GM18909 (cell line): ENCODE measurements at regions not wholly inside any gene's neighbourhood (a gene's known extent, or its start where the extent isn't known, plus 50 kb on each side); places are given as distances from the start of the nearest gene placed in this dataset.

Experiments
- ATAC-seq: cut with Tn5 transposase; IDR thresholded peaks from one replicate; pipeline ENCODE4 v1.9.1; 2021; ENCODE audit warnings: mild to moderate bottlenecking; ENCODE audit not compliant: unreplicated experiment, poor library complexity

GRCh38 chr18:73879328-73879727, 268.3 kb downstream of the FBXO15 start:
- ATAC-seq, result no peak

- ATAC-seq, result no peak
These were observed 278.5 kb downstream of the FBXO15 start for GRCh38 chr18:73869182-73869581.

DNA sequence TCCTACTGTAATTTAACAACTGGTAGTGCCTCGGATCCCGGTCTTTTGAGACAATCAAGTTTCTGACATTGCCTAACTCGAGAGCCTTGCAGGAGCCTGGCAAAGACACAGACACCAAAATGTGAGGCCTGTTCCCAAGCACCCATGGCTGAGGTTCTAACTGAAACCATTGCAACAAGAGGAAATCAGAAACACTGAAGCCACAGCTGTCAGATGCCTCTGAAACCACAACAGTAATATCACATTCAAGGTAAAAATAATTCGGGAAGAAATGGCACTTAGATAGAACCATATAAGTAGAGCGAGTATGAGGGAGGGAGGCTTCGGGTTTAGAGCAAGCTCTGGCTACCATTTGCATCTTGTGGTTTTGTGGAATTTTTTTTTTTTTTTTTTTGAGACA, 285.9 kb downstream of the FBXO15 start:
- ATAC-seq, result no peak

GRCh38 chr18:73859837-73860397, 287.7 kb downstream of the FBXO15 start:
- no peak for ATAC-seq

DNA sequence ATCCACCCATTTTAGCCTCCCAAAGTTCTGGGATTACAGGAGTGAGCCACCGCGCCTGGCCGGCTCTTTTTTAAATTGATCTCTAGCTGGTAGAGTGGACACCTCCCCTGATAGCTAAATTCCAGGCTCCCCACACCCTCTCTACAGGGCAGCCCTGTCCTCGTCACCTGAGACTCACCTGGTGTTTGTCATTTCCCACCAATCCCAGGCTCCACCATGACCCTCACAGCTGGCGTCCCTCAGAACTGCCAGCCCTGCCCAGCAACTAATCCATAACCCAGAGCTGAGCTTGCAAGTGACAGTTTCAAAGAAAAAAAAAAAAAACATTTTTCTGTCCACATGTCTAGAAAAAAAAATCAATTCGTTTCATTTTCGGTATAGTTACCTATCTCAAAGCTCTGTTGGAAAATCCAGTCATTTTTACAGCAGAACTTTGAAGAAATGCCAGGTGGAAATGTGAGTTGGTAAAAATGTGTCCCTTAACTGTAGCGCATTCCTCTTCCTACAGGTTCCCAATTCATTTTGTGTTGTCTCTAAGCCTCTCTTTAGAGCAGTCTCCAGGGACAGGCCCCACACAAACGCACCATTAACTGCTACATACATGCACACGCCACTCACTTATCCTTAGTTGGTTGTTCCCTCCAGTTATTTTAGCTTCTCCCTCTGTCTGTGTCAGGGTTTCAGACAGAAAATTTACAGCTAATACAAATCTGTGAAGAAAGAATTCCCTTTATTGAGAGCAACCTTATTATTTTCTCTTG, 294.7 kb downstream of the FBXO15 start:
- no peak for ATAC-seq

GRCh38 chr18:73850782-73851181, 296.9 kb downstream of the FBXO15 start:
- no peak for ATAC-seq

DNA sequence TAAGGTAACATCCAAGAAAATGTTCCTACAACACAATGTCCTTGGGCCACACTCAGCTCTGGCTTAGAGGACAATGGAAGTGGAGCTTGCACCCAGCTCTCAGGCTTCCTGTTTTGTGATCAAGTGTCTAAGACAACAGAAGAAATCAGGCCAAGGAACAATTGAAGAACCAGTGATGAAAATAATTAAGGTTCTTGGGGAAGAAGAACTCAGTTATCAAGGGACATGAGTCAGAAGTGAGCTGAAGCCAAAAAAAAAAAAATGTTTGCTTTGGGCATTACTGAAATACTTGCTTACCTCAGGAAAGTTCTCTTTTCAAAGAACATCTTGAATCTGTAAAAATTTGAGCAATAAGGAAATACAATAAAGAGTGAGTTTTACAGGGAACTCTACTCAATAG, 299.0 kb downstream of the FBXO15 start:
- no peak for ATAC-seq

DNA sequence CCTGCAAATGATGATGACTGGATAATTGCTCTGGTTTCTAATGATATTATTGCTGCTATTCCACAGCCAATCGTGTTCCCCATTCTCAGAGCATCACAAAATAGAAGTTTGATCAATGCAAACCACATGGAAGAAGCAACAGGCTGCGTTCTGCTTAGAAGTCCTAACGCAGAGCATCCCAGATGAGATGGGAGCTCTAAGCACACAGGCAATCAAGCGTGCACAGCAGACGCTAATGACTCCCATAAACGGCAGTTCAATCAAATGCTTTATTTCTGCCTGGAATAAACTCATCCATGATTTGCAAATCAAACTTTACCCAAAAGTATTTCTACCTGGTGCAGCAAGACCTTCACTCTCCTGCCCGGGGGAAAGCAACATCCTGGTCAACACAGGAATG, 304.2 kb downstream of the FBXO15 start:
- ATAC-seq, result no peak

DNA sequence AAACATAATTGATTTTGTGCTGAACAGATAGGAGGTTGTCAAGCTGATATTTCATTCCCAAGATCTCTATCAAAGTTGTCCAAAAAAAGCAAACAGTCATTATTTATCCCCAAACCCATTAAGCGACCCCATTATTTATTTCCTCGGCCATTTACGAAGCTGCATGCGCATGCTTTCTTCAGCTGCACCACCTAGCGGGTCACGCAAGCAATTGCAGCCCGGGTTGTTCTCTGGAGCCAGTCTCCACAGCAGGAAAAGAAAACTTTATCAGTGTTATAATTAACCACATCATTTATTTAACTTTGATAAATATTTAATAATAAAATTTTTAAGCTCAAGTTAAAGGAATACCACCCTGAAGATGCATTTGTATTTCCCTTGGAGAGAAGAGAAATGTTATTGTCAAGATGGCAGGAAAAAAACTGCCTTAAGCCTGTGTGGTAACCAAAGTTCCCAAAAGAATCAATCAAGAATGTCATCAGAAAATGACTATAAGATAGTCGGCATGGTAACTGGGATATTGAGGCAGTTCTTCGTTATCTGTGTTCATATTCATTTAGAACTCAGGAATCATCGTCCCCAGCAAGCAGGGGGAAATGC, 304.7 kb downstream of the FBXO15 start:
- peak; percentile 92 for ATAC-seq

DNA sequence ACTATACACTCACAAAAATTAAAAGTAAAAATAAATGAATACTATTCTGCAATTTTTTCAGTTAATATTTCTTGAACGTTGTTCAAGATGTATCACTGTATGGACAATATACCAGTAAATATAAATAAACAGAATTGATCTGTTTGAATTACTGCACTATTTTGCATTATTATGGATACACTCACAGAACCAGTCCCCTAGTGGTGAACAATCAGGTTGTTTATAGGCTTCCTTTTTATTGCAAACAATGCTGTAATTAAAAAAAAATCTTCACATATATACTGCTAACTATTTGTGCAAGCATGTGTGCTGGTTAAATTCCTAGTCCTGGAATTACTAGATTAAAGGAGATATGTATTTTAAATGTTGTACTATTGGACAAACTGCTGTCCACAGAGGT, 306.0 kb downstream of the FBXO15 start:
- ATAC-seq, result no peak

GRCh38 chr18:73840319-73840945, 307.2 kb downstream of the FBXO15 start:
- ATAC-seq, result no peak

GRCh38 chr18:73839441-73839840, 308.2 kb downstream of the FBXO15 start:
- no peak for ATAC-seq

GRCh38 chr18:73838107-73838506, 309.5 kb downstream of the FBXO15 start:
- no peak for ATAC-seq

DNA sequence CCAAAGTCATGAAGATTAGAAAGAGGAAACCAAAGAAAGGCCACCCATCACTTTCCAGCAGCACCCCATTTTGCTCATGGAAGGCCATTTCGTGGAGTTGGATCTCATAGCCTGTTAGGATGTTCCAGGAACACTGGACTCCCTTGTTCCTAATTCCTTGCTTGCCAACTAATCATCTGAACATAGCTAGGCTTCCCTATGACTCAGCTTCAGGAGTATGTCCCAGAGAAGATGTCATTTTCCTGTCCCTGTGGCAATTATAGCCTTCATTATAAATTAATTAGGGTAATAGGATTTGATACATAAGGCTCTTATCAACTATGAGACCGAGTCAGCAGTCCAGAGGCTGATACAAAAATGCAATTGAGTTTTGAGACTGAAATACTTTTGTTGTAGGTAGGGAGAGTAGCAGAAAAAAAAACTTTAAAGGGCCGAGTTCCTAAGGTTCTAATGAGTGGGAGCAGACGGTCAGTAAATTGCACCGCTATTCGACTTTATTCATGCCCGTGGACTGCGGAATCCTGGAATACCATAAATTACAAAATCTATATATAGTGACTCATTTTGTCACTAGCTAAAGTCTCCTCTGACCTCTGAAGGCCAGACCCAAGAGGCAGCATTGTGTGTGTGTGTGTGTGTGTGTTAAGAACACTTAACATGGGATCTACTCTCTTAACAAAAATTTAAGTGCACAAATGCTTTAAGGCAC, 311.8 kb downstream of the FBXO15 start:
- ATAC-seq, result no peak

DNA sequence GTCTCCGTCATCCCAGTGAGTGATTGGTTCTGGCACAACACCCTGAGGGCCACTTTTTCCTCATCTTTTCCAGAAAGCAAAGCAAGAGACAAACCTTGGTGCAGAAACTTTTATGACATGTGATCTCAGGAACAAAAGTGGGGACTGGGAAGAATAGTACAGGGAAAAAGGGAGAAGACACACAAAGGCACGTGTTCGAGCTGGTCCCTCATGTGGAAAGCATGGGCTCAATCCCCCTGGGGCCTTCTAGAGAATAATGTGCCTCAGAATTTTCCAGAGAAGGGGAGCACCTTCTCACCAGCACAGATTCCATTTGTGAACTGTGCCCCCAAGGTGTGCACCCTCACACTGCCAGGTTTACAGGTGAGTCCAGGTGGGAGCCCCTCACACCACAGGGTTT, 312.6 kb downstream of the FBXO15 start:
- no peak for ATAC-seq

DNA sequence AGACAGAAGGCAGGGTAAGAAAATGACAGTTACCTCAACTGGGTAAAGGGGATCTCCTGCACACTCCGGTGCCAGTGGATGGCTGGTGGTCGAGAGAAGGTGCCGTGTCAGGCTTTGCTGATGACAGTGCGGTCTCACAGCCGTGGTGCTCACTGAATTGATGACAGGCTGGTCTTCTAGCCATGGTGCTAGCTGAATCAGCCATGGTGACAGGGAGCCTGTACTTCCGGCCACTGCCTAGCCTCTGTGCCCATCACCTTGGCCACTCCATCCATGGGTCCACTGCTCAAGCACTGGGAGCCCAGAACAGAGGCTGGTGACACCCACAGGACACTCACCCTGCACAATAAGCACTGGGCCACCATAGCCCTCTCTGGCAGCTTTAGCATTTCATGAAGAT, 315.9 kb downstream of the FBXO15 start:
- ATAC-seq, result no peak

GRCh38 chr18:73829146-73829545, 318.5 kb downstream of the FBXO15 start:
- no peak for ATAC-seq

DNA sequence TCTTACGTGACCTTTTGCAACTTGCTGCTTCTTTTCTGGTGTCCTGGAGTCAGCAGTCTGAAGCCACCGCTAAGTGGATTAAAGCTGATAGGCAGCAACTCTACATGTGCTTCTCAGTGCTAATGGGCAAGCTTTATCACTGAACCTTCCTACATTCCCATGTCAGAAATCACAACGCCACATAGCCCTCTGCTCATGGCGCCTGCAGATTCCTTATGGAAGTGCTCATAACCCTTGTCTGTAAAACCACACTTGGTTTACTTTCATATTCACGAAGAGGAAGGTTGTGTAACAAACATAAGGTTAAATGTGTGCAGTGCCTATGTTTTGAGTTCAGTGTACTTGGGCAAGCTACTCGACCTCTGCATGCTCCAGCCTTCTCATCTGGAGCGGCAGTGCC, 319.8 kb downstream of the FBXO15 start:
- no peak for ATAC-seq

- ATAC-seq, result no peak
These were observed 321.5 kb downstream of the FBXO15 start for GRCh38 chr18:73826098-73826497.

DNA sequence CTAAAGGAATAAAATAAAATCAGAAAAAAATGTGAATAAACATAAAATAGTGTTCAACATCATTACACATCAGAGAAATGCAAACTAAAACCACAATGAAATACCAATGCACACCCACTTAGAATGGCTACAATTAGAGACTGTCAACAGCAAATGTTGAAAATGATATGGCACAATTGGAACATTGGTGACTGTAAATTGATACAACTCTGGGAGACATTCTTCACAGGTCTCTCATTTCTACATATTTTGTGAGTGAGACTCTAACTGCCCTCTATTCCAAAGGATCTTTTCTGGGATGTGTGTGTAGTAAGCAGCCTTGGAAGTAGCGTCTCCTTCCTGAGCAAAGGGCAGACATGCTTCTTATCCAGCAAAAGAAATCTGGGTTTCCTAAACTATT, 323.0 kb downstream of the FBXO15 start:
- no peak for ATAC-seq

GRCh38 chr18:73812423-73812822, 335.2 kb downstream of the FBXO15 start:
- no peak for ATAC-seq
